Astrocyte (in vitro differentiated cells and primary cell): ENCODE measurements at regions not wholly inside any gene's neighbourhood (a gene's known extent, or its start where the extent isn't known, plus 50 kb on each side); places are given as distances from the start of the nearest gene placed in this dataset.
A peak's percentile ranks its signal among the peaks of the same experiment; 100 is the strongest.

ENCODE experiments used
- DNase-seq: peaks from one replicate; pipeline ENCODE4 v3.0.0-alpha.2; 2010; ENCODE audit warnings: low read depth
- FAIRE-seq: peaks from 2 replicates; lab custom pipeline; 2011; peaks lifted over from hg19 to GRCh38; lab: Jason Lieb, UNC
- H2AFZ ChIP-seq: 2 replicates; pipeline ENCODE4 v1.6.0; 2012; ENCODE audit warnings: low read depth, low read length, inconsistent platforms
- H3K27ac ChIP-seq: 2 replicates; pipeline ENCODE4 v1.5.1; 2011; ENCODE audit warnings: low read depth, low read length, inconsistent platforms
- H3K27me3 ChIP-seq: 2 replicates; pipeline ENCODE4 v1.6.0; 2011; ENCODE audit warnings: low read length, inconsistent platforms; ENCODE audit not compliant: insufficient read depth
- H3K36me3 ChIP-seq: 2 replicates; pipeline ENCODE4 v1.5.1; 2011; ENCODE audit warnings: low read length, inconsistent platforms; ENCODE audit not compliant: insufficient read depth
- H3K4me1 ChIP-seq: 2 replicates; pipeline ENCODE4 v1.5.1; 2011; ENCODE audit warnings: low read length, inconsistent platforms; ENCODE audit not compliant: insufficient read depth
- H3K4me2 ChIP-seq: 2 replicates; pipeline ENCODE4 v1.6.0; 2012; ENCODE audit warnings: low read length, inconsistent platforms
- H3K4me3 ChIP-seq: 2 replicates; pipeline ENCODE4 v1.5.1; 2011; ENCODE audit warnings: low read depth, mild to moderate bottlenecking, low read length, inconsistent platforms; ENCODE audit not compliant: insufficient read depth
- H3K79me2 ChIP-seq: 2 replicates; pipeline ENCODE4 v1.6.0; 2012; ENCODE audit warnings: mild to moderate bottlenecking, low read length, inconsistent platforms; ENCODE audit not compliant: insufficient read depth
- H3K9ac ChIP-seq: 2 replicates; pipeline ENCODE4 v1.6.0; 2012; ENCODE audit warnings: mild to moderate bottlenecking, low read length, inconsistent platforms
- H3K9me3 ChIP-seq: 2 replicates; pipeline ENCODE4 v1.5.1; 2012; ENCODE audit warnings: low read depth, mild to moderate bottlenecking, low read length, inconsistent platforms; ENCODE audit not compliant: insufficient read depth
- H4K20me1 ChIP-seq: 2 replicates; pipeline ENCODE4 v1.6.0; 2012; ENCODE audit warnings: low read length, inconsistent platforms; ENCODE audit not compliant: insufficient read depth
- H3K27ac Mint-ChIP-seq: one replicate; pipeline ENCODE4 v1.8.0; 2021; ENCODE audit warnings: mild to moderate bottlenecking, mixed read lengths; ENCODE audit not compliant: unreplicated experiment
- H3K27me3 Mint-ChIP-seq: one replicate; pipeline ENCODE4 v1.8.0; 2021; ENCODE audit warnings: low read depth, mixed read lengths; ENCODE audit not compliant: unreplicated experiment
- H3K36me3 Mint-ChIP-seq: one replicate; pipeline ENCODE4 v1.8.0; 2021; ENCODE audit warnings: low read depth, mixed read lengths; ENCODE audit not compliant: unreplicated experiment
- H3K4me1 Mint-ChIP-seq: one replicate; pipeline ENCODE4 v1.8.0; 2021; ENCODE audit warnings: low read depth, mixed read lengths; ENCODE audit not compliant: unreplicated experiment
- H3K4me3 Mint-ChIP-seq: one replicate; pipeline ENCODE4 v1.8.0; 2021; ENCODE audit warnings: mild to moderate bottlenecking, moderate library complexity, mixed read lengths; ENCODE audit not compliant: unreplicated experiment
- H3K9me3 Mint-ChIP-seq: one replicate; pipeline ENCODE4 v1.8.0; 2021; ENCODE audit warnings: mild to moderate bottlenecking, mixed read lengths; ENCODE audit not compliant: unreplicated experiment
- CTCF ChIP-seq: IDR thresholded peaks from 2 replicates; pipeline ENCODE4 v1.5.1; 2011; ENCODE audit warnings: low read depth, mild to moderate bottlenecking, inconsistent platforms, low read length, moderate library complexity; ENCODE audit not compliant: insufficient read depth
- EZH2 ChIP-seq: IDR thresholded peaks from 2 replicates; pipeline ENCODE4 v1.6.1; 2012; ENCODE audit warnings: mild to moderate bottlenecking, low read length, inconsistent platforms; ENCODE audit not compliant: insufficient read depth

GRCh38 chr15:99495430-99496301 lies 70.1 kb upstream of the MEF2A start:
- TF ChIP-seq CTCF (no peak), EZH2 (no peak)
- H3K27ac Mint-ChIP-seq, result no peak overlapping the region
- no peak for FAIRE-seq
- H3K4me3 Mint-ChIP-seq, result no peak overlapping the region
- peaks cover 2% of the 10 kb centered on the region for H3K36me3 Mint-ChIP-seq
- Histone ChIP-seq H3K27me3 (no peaks in the 10 kb centered on the region), H3K4me1 (peaks cover 3% of the 10 kb centered on the region), H3K27ac (no peak overlapping the region), H3K9me3 (no peaks in the 10 kb centered on the region), H4K20me1 (no peaks in the 10 kb centered on the region), H3K4me2 (peak overlapping the region; percentile 5), H3K4me3 (no peak overlapping the region), H2AFZ (peak overlapping the region; percentile 60), H3K36me3 (no peaks in the 10 kb centered on the region), H3K9ac (no peak overlapping the region), H3K79me2 (no peaks in the 10 kb centered on the region)
- peaks cover 19% of the 10 kb centered on the region for H3K27me3 Mint-ChIP-seq
- H3K9me3 Mint-ChIP-seq, result peaks cover 17% of the 10 kb centered on the region
- no peak for DNase-seq
- no peaks in the 10 kb centered on the region for H3K4me1 Mint-ChIP-seq

GRCh38 chr15:99496302-99496629 lies 69.5 kb upstream of the MEF2A start:
- no peaks in the 10 kb centered on the region for H3K4me1 Mint-ChIP-seq
- Histone ChIP-seq H3K9me3 (no peaks in the 10 kb centered on the region), H3K79me2 (no peaks in the 10 kb centered on the region), H3K4me2 (peak overlapping the region; percentile 5), H2AFZ (peak overlapping the region; percentile 60), H4K20me1 (no peaks in the 10 kb centered on the region), H3K27ac (no peak overlapping the region), H3K4me3 (no peak overlapping the region), H3K27me3 (no peaks in the 10 kb centered on the region), H3K9ac (no peak overlapping the region), H3K36me3 (no peaks in the 10 kb centered on the region), H3K4me1 (peaks cover 3% of the 10 kb centered on the region)
- no peak for TF ChIP-seq CTCF
- no peak for TF ChIP-seq EZH2
- peaks cover 17% of the 10 kb centered on the region for H3K9me3 Mint-ChIP-seq
- no peak for DNase-seq
- peaks cover 2% of the 10 kb centered on the region for H3K36me3 Mint-ChIP-seq
- H3K27me3 Mint-ChIP-seq, result peaks cover 19% of the 10 kb centered on the region
- no peak for FAIRE-seq
- H3K4me3 Mint-ChIP-seq, result no peak overlapping the region
- no peak overlapping the region for H3K27ac Mint-ChIP-seq

GRCh38 chr15:99502182-99502581 lies 63.6 kb upstream of the MEF2A start:
- no peak overlapping the region for H3K4me3 Mint-ChIP-seq
- H3K36me3 Mint-ChIP-seq, result peaks cover 2% of the 10 kb centered on the region
- DNase-seq (no peak), FAIRE-seq (no peak)
- Histone ChIP-seq H3K4me1 (peaks cover 7% of the 10 kb centered on the region), H3K9me3 (no peaks in the 10 kb centered on the region), H3K27me3 (peaks cover 2% of the 10 kb centered on the region), H3K36me3 (no peaks in the 10 kb centered on the region), H3K27ac (no peak overlapping the region), H3K9ac (no peak overlapping the region), H3K4me2 (no peak overlapping the region), H4K20me1 (no peaks in the 10 kb centered on the region), H2AFZ (no peak overlapping the region), H3K79me2 (no peaks in the 10 kb centered on the region), H3K4me3 (no peak overlapping the region)
- H3K4me1 Mint-ChIP-seq, result no peaks in the 10 kb centered on the region
- TF ChIP-seq EZH2, result no peak
- TF ChIP-seq CTCF, result no peak
- no peak overlapping the region for H3K27ac Mint-ChIP-seq
- peaks cover 17% of the 10 kb centered on the region for H3K9me3 Mint-ChIP-seq
- peaks cover 26% of the 10 kb centered on the region for H3K27me3 Mint-ChIP-seq
